Hepatocyte (in vitro differentiated cells): ENCODE measurements at regions not wholly inside any gene's neighbourhood (a gene's known extent, or its start where the extent isn't known, plus 50 kb on each side); places are given as distances from the start of the nearest gene placed in this dataset.
A peak's percentile ranks its signal among the peaks of the same experiment; 100 is the strongest.

Source experiments
- DNase-seq: peaks from one replicate; pipeline ENCODE4 v3.0.0-alpha.2; 2016; ENCODE audit warnings: low spot score
- H2AFZ ChIP-seq: fragments of 200-600 bp; sonication (generic); 2 replicates; pipeline ENCODE4 v1.6.0; 2016; ENCODE audit warnings: antibody characterized with exemption, mild to moderate bottlenecking
- H3K27ac ChIP-seq: fragments of 200-600 bp; sonication (generic); 2 replicates; pipeline ENCODE4 v1.5.1; 2016; ENCODE audit warnings: mild to moderate bottlenecking
- H3K27me3 ChIP-seq: fragments of 200-600 bp; sonication (generic); 2 replicates; pipeline ENCODE4 v1.6.1; 2016
- H3K36me3 ChIP-seq: fragments of 200-600 bp; sonication (generic); replicated peaks from 2 replicates; pipeline ENCODE4 v1.5.1; 2016; ENCODE audit warnings: low read depth; ENCODE audit not compliant: insufficient read depth
- H3K4me1 ChIP-seq: fragments of 200-600 bp; sonication (generic); 2 replicates; pipeline ENCODE4 v1.5.1; 2016; ENCODE audit warnings: mild to moderate bottlenecking, moderate library complexity; ENCODE audit not compliant: insufficient read depth
- H3K4me2 ChIP-seq: fragments of 200-600 bp; sonication (generic); 2 replicates; pipeline ENCODE4 v1.6.0; 2016
- H3K4me3 ChIP-seq: fragments of 200-600 bp; sonication (generic); 2 replicates; pipeline ENCODE4 v1.5.1; 2016; ENCODE audit warnings: mild to moderate bottlenecking
- H3K79me2 ChIP-seq: fragments of 200-600 bp; sonication (generic); 2 replicates; pipeline ENCODE4 v1.6.0; 2017; ENCODE audit warnings: mild to moderate bottlenecking
- H3K9me2 ChIP-seq: fragments of 200-600 bp; sonication (generic); replicated peaks from 2 replicates; pipeline ENCODE4 v1.6.0; 2017; ENCODE audit warnings: mild to moderate bottlenecking; ENCODE audit not compliant: insufficient read depth
- H3K9me3 ChIP-seq: fragments of 200-600 bp; sonication (generic); 2 replicates; pipeline ENCODE4 v1.5.1; 2016; ENCODE audit warnings: low read depth, mild to moderate bottlenecking
- H4K20me1 ChIP-seq: fragments of 200-600 bp; sonication (generic); 2 replicates; pipeline ENCODE4 v1.6.0; 2016; ENCODE audit warnings: mild to moderate bottlenecking; ENCODE audit not compliant: insufficient read depth, poor library complexity, severe bottlenecking
- EZH2 ChIP-seq: fragments of 200-600 bp; sonication (generic); IDR thresholded peaks from 2 replicates; pipeline ENCODE4 v1.6.1; 2016; ENCODE audit warnings: antibody characterized with exemption, mild to moderate bottlenecking, borderline replicate concordance
- EZH2phosphoT487 ChIP-seq: fragments of 200-600 bp; sonication (generic); IDR thresholded peaks from one replicate; pipeline ENCODE4 v1.6.1; 2018; ENCODE audit warnings: antibody characterized with exemption, mild to moderate bottlenecking, low read depth, moderate library complexity; ENCODE audit not compliant: unreplicated experiment, severe bottlenecking
- WGBS: methylation state at CpG from one replicate; pipeline ENCODE4 v1.1.6; 2016; ENCODE audit warnings: low lambda C conversion rate; ENCODE audit errors: missing lambda C conversion rate; 5-methylcytosine and 5-hydroxymethylcytosine counted together
- TF ChIP-seq, protein P1 (sequence below): fragments of 200-600 bp; sonication (generic); IDR thresholded peaks from 2 replicates; pipeline ENCODE4 v1.5.1; 2016; ENCODE audit warnings: antibody characterized with exemption, mild to moderate bottlenecking; ENCODE audit not compliant: poor library complexity

DNA sequence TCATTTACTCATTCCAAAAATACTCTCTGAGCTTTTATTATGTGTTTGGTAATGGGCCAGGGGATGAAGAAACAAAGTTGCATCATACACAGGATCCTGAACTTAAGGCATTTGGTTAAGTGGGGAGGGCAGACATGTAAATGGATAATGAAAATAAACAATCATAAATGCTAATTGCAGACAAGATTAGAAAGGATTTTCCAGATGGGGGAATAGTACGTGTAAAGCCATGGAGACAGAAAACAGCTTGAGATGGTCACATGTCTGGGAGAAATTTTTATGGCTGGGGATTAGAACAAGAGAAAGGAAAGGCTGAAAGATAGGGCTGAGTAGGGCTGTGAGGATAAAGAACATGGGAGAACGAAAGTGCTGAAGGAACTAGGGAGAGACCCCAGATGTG is 534.3 kb upstream of the LARGE1 start:
- Histone ChIP-seq H2AFZ (no peak overlapping the region), H3K79me2 (no peaks in the 10 kb centered on the region), H3K4me3 (no peak overlapping the region), H3K27ac (no peak overlapping the region), H3K36me3 (no peaks in the 10 kb centered on the region), H3K9me3 (no peaks in the 10 kb centered on the region), H3K4me2 (no peak overlapping the region), H3K9me2 (no peaks in the 10 kb centered on the region), H3K4me1 (no peaks in the 10 kb centered on the region), H4K20me1 (no peaks in the 10 kb centered on the region), H3K27me3 (peaks cover 8% of the 10 kb centered on the region)
- TF ChIP-seq EZH2 (no peak), EZH2phosphoT487 (peak; percentile 96)
- DNase-seq = peak; percentile 34
- 24% methylated on average over 2 of the region's 2 CpGs for WGBS

GRCh38 chr22:34462795-34463194 is 542.5 kb upstream of the LARGE1 start:
- no peak overlapping the region for H3K4me2 ChIP-seq
- no peaks in the 10 kb centered on the region for H3K9me2 ChIP-seq
- no peaks in the 10 kb centered on the region for H3K36me3 ChIP-seq
- no peaks in the 10 kb centered on the region for H4K20me1 ChIP-seq
- H3K27me3 ChIP-seq = no peaks in the 10 kb centered on the region
- no peak for DNase-seq
- no peak overlapping the region for H3K4me3 ChIP-seq
- no peaks in the 10 kb centered on the region for H3K9me3 ChIP-seq
- H3K79me2 ChIP-seq = no peaks in the 10 kb centered on the region
- H3K27ac ChIP-seq = no peak overlapping the region
- TF ChIP-seq EZH2phosphoT487 (no peak), EZH2 (no peak)
- TF ChIP-seq, protein P1, sequence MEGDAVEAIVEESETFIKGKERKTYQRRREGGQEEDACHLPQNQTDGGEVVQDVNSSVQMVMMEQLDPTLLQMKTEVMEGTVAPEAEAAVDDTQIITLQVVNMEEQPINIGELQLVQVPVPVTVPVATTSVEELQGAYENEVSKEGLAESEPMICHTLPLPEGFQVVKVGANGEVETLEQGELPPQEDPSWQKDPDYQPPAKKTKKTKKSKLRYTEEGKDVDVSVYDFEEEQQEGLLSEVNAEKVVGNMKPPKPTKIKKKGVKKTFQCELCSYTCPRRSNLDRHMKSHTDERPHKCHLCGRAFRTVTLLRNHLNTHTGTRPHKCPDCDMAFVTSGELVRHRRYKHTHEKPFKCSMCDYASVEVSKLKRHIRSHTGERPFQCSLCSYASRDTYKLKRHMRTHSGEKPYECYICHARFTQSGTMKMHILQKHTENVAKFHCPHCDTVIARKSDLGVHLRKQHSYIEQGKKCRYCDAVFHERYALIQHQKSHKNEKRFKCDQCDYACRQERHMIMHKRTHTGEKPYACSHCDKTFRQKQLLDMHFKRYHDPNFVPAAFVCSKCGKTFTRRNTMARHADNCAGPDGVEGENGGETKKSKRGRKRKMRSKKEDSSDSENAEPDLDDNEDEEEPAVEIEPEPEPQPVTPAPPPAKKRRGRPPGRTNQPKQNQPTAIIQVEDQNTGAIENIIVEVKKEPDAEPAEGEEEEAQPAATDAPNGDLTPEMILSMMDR = no peak
- WGBS = 85% methylated on average over 4 of the region's 4 CpGs
- no peak overlapping the region for H2AFZ ChIP-seq
- H3K4me1 ChIP-seq = no peaks in the 10 kb centered on the region

- Histone ChIP-seq H3K9me2 (no peaks in the 10 kb centered on the region), H3K27me3 (no peaks in the 10 kb centered on the region), H2AFZ (no peak overlapping the region), H3K4me2 (no peak overlapping the region), H3K4me3 (no peak overlapping the region), H3K9me3 (no peaks in the 10 kb centered on the region), H3K79me2 (no peaks in the 10 kb centered on the region), H4K20me1 (no peaks in the 10 kb centered on the region), H3K36me3 (no peaks in the 10 kb centered on the region), H3K27ac (no peak overlapping the region), H3K4me1 (no peaks in the 10 kb centered on the region)
- WGBS = 85% methylated on average over 3 of the region's 3 CpGs
- DNase-seq = no peak
- no peak for TF ChIP-seq EZH2phosphoT487
These were observed 555.6 kb upstream of the LARGE1 start for GRCh38 chr22:34475886-34476285.

DNA sequence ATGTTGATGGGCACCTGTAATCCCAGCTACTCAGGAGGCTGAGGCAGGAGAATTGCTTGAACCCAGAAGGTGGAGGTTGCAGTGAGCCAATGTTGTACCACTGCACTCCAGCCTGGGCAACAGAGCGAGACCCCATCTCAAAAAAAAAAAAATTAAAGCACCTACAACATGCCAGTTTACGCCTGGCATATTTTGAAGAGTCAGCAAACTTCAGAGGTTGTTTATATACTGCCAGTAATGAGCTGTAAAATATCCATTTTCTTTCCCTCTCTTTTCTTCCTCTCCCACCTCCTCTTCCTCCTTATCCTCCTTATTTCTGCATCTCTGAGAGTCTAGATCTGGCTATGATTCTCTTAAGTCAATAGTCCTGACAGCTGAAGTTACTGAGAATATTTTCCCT is 556.5 kb upstream of the LARGE1 start:
- Histone ChIP-seq H3K4me2 (no peak overlapping the region), H3K79me2 (no peaks in the 10 kb centered on the region), H3K27me3 (no peaks in the 10 kb centered on the region), H4K20me1 (no peaks in the 10 kb centered on the region), H3K27ac (no peak overlapping the region), H2AFZ (no peak overlapping the region), H3K4me3 (no peak overlapping the region), H3K9me3 (no peaks in the 10 kb centered on the region), H3K9me2 (no peaks in the 10 kb centered on the region), H3K36me3 (no peaks in the 10 kb centered on the region), H3K4me1 (no peaks in the 10 kb centered on the region)
- TF ChIP-seq EZH2 (no peak), EZH2phosphoT487 (no peak)
- TF ChIP-seq, protein P1 = no peak
- DNase-seq = no peak
- 87% methylated on average over 2 of the region's 2 CpGs for WGBS
